ENCODE measurements at regions not wholly inside any gene's neighbourhood (a gene's known extent, or its start where the extent isn't known, plus 50 kb on each side); places are given as distances from the start of the nearest gene placed in this dataset.
A peak's percentile ranks its signal among the peaks of the same experiment; 100 is the strongest.
"Not testable (repeated sequence)": the region's sequence is repeated elsewhere in the genome, so short reads cannot be mapped to it uniquely, and the experiment has no call there.

DNA sequence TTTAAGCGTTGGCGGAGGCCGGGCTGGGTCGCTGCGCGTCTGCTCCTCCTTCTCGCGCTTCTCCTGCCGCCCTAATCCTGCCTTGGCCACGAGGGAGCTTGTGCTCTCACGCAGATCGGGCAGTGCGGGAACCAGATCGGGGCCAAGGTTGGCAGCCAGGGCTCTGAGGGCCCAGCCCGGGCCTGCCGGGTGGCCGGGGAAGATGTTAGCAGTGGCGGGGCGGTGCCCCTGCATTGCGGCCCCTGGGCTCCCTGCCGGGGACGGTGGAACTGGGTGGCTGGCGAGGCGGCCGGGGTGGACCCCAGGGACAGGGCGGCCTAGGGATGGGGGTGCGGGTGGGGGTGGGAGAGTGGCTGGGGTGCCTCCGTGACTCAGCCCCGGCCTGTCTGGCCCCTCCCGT lies 297.4 kb downstream of the CACNA1B start:
- not testable (repeated sequence) for DNase-seq (ENCODE audit: low read depth); H3K4me3 ChIP-seq (ENCODE audit: low read depth, low read length)

DNA sequence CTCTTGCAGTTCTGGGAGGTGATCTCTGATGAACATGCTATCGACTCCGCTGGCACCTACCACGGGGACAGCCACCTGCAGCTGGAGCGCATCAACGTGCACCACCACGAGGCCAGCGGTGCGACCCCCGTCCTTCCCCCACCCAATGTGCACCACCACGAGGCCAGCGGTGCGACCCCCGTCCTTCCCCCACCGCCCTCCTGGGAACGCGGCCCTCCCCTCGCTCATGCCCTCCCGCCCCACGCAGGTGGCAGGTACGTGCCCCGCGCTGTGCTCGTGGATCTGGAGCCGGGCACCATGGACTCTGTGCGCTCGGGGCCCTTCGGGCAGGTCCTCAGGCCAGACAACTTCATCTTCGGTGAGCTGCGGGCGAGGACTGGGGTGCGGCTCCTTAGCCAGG lies 297.8 kb downstream of the CACNA1B start:
- not testable (repeated sequence) for DNase-seq (ENCODE audit: low read depth); H3K4me3 ChIP-seq (ENCODE audit: low read depth, low read length)

DNA sequence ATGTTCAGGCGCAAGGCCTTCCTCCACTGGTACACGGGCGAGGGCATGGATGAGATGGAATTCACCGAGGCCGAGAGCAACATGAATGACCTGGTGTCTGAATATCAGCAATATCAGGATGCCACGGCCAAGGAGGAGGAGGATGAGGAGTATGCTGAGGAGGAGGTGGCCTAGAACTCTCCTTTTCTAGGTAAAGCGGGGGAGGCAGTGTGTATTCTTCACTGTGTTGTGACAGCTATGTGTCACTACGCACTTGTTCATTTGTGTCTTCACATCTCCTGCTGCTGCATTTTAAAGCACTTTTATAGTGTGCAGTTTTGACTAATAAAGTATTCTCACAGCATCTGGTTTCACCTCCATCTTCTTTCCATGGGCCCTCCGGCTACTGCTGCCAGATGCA lies 299.5 kb downstream of the CACNA1B start:
- not testable (repeated sequence) for H3K4me3 ChIP-seq (ENCODE audit: low read depth, low read length); DNase-seq (ENCODE audit: low read depth)

DNA sequence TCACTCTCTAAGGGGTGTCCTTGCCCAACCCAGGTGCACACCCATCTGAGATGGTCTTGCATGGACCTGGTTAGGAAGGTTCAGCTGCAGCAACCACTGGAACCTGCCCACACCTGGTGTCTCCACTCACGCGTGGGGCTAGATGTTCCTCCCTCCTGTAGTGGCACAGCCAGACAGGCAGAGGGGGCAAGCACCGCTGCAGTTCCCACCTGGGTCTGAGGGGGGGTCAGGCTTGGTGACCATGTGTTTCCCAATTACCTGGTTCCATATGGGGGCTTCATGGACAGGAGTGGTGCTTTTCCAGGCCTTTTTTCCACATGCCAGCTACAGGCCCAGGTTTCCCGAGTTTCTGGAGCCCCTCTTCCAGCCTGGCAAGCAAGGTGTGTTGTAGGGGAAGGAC lies 301.4 kb downstream of the CACNA1B start:
- DNase-seq (ENCODE audit: low read depth); H3K4me3 ChIP-seq (ENCODE audit: low read depth, low read length): not testable (repeated sequence)

DNA sequence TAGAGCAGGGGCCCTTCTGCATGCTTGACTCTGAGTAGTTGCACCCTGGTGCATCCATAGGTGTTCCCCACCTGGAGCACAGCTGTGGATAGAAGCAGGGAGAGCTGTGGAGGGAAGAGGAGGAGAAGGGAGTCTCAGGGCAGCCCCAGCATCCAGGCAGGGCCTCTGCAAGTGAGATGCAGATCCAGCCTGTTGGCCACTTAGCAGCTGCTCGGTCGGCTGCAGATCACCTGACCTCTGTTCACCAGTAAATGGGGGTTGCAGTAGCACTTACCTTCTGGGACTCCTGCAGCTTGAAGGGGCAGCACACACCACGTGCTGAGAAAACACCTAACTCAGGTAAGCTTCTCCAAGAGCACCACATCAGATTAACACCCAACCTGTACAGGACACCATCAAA lies 302.1 kb downstream of the CACNA1B start:
- not testable (repeated sequence) for DNase-seq (ENCODE audit: low read depth); H3K4me3 ChIP-seq (ENCODE audit: low read depth, low read length)

DNA sequence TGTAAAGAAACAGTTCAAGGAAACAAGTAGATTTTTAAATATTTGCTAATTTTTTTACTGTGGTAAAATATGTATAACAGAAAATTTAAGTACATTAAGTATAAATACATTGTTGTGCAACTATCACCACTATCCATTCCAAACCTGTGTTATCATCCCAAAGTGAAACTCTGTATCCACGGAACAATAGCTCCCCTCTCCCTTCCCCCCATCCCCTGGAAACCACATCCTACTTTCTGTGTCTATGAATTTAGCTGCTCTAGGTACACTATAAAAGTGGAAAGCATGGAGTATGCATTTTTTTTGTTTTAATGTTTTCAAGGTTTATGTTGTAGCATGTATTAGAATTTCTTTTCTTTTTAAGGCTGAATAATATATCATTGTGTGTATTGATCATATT lies 304.4 kb downstream of the CACNA1B start:
- peak; percentile 2 for DNase-seq (ENCODE audit: low read depth)

DNA sequence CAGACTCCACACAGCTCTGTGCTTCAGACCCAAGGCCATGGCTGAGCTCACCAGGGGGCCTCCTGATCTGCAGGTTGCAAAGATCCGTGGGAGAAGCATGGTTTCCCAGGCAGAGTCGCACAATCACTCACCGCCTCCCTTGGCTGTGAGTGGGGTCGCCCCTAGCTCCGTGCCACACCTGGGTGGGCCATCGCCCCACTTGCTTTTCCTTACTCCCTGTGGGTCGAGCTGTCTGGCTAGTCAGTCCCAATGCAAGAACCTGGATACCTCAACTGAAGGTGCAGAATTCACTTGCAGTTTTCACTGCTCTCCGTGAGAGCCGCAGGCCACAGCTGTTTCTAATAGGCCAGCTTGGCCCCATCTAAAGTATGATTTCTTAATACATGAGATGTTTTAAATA lies 319.6 kb downstream of the CACNA1B start:
- H3K4me3 ChIP-seq (ENCODE audit: low read depth, low read length); DNase-seq (ENCODE audit: low read depth): not testable (repeated sequence)

More for the DNA sequence above, 304.4 kb downstream of the CACNA1B start:
- not testable (repeated sequence) for H3K4me3 ChIP-seq (ENCODE audit: low read depth, low read length)

DNA sequence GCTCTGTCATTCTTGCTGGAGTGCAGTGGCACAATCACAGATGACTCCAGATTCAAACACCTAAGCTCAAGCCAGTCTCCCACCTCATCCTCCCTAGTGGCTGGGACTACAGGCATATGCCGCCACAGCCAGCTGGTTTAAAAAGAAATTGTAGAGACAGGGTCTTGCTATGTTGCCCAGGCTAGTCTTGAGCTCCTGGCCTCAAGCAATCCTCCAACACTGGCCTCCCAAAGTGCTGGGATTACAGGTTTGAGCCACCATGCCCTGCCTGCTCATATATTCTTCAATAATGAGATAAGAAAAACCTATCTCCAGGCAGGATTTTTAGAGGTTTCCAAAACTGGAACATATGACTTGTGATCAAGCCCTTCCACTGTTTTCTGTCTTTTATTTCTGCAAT lies 321.4 kb downstream of the CACNA1B start:
- not testable (repeated sequence) for H3K4me3 ChIP-seq (ENCODE audit: low read depth, low read length); DNase-seq (ENCODE audit: low read depth)

DNA sequence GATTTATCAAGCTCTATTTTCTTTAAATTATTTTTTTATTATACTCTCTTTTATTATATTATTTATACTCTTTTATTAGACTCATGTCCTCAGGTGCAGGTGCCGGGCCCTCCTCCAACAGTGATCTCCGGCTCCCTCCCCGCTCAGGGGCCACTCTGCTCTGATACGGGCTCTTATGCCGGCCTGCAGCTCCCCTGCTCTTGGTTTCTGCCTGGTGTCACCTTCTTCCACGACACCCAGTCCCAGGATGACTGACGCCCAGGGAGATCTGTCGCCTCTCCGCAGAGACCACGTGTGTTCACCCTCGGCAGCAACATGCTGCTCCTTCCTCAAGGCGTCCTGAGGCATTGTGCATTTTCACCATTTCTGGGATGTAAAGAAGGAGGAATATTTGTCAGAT lies 322.3 kb downstream of the CACNA1B start:
- not testable (repeated sequence) for H3K4me3 ChIP-seq (ENCODE audit: low read depth, low read length); DNase-seq (ENCODE audit: low read depth)

DNA sequence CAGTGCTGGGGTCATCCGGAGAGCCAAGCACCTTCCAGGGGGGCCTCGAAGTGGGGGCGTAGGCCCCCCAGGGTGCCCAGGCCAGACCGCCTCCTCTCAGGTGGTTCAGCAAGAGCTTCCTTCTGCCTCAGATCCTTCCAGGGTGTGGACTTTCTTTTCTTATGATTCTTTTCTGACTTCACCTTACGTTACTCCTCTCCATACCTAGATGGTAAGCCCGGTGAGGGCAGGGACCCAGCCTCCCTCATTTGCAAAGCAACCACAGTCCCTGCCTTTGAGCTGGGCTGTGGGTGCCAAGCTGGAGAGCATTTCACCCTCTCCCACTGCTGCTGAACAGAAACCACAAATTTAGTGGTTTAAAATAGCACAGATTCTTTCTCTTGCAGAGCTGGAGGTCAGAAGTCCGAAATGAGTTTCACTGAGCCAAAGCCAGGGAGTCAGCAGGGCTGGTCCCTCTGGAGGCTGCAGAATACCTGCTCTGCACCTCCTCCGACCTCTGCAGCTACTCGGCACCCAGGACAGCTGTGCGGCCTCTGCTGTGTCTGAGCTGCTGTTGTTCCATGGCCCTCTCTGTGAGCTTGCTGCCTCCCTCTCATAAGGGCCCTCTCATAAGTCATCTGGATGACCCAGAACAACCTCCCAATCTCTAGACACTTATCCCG lies 323.0 kb downstream of the CACNA1B start:
- not testable (repeated sequence) for H3K4me3 ChIP-seq (ENCODE audit: low read depth, low read length); DNase-seq (ENCODE audit: low read depth)

DNA sequence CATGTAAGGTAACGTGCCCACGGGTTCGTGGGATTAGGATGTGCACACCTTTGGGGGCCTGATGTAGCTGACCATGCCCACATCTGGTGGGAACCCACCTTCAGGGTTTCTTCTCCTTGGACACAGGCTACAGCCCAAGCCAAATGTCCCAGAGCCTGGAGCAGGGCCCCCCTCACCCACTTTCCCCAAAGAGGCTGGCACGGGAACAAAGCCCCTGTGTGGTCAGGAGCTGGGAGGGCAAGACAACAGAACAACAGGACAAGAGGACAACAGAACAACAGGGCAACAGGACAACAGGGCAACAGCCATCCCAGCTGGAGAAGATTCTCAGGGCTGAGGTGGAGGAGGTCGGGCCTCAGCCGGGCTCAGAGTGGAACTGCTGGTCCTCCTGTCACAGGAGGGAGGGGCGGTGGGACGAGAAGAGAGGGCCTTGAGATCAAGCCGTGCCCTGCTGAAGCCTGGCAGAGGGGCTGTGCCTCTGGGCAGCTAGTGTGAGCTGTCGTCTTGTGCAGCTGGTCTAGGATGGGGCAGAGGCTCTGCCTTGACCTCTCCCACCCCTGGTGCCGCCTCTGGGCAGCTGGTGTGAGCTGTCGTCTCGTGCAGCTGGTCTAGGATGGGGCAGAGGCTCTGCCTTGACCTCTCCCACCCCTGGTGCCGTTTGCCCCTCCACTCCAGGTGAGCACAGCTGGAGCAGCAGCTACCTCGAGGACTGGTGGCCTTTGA lies 323.7 kb downstream of the CACNA1B start:
- not testable (repeated sequence) for DNase-seq (ENCODE audit: low read depth); H3K4me3 ChIP-seq (ENCODE audit: low read depth, low read length)

DNA sequence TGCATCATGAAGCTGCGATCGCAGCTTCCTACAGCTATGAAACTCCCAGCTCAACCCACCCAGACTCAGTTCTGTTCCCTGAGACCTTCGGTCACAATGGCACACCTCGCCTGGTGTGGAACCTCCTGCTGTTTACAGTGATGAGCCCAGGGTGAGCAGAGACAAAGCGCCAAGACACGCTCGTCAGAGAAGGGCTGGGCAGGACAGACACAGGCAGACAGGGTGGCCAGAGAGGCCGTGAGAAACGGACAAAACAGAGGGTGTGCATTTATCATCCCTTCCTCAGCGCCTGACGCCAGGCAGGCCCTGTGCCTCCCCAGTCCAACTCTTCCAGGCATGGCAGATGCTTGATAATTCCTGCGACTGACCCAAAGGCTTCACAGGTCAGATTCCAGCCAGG lies 324.5 kb downstream of the CACNA1B start:
- not testable (repeated sequence) for DNase-seq (ENCODE audit: low read depth)

DNA sequence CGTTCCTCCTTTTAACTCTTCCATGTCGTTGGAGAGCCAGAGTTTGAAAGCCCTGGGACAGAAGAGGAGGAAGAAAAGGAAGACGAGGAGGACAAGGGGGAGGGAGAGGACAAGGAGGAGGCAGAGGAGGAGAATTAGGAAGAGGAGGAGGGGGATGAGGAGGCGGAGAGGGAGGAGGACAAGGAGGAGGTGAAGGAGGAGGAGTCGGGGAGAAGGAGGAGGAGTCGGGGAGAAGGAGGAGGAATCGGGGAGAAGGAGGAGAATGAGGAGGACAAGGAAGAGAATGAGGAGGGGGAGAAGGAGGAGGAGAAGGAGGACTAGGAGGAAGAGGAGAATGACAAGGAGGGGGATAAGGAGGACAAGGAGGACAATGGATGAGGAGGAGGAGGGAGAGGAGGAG lies 325.7 kb downstream of the CACNA1B start:
- not testable (repeated sequence) for H3K4me3 ChIP-seq (ENCODE audit: low read depth, low read length); DNase-seq (ENCODE audit: low read depth)

More for the DNA sequence above, 324.5 kb downstream of the CACNA1B start:
- H3K4me3 ChIP-seq (ENCODE audit: low read depth, low read length) = not testable (repeated sequence)

DNA sequence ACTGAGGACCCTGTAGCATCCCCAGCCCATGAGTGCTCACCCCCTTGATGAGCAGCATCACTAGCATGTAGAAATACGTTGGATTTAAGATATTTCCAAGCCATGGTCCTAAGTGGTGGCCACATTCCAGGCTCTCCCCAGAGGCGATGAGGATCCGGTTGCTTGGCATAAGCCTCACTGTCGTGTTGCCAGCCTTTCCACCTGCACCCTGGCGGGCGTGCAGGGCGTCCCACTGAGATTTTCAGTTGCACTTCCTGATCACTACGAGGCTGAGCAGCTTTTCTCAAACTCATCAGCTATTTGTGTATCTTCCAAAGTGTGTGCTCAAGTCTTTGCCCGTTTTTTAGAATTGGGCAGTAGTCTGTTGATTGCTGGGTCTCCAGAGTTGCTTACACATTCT lies 326.3 kb downstream of the CACNA1B start:
- DNase-seq (ENCODE audit: low read depth); H3K4me3 ChIP-seq (ENCODE audit: low read depth, low read length): not testable (repeated sequence)

DNA sequence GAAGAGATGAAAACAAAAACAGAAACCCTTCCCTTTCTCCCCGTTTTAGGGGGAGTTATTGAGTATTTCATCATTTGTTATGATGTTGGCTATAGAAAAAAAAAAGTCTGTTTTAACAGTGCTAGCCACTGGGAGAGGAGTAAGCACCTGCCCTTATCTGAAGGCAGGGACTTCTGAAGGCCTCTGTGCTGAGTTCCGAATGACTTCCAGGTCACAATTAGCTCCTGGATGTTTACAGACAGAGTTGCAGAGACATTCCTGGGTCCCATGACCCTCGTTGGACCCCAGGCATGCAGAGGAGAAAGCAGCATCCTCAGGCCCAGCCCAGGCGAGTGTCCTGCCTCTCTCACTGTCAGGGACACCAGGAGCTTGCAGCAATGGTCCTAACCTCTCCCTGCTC lies 328.5 kb downstream of the CACNA1B start:
- not testable (repeated sequence) for H3K4me3 ChIP-seq (ENCODE audit: low read depth, low read length); DNase-seq (ENCODE audit: low read depth)

DNA sequence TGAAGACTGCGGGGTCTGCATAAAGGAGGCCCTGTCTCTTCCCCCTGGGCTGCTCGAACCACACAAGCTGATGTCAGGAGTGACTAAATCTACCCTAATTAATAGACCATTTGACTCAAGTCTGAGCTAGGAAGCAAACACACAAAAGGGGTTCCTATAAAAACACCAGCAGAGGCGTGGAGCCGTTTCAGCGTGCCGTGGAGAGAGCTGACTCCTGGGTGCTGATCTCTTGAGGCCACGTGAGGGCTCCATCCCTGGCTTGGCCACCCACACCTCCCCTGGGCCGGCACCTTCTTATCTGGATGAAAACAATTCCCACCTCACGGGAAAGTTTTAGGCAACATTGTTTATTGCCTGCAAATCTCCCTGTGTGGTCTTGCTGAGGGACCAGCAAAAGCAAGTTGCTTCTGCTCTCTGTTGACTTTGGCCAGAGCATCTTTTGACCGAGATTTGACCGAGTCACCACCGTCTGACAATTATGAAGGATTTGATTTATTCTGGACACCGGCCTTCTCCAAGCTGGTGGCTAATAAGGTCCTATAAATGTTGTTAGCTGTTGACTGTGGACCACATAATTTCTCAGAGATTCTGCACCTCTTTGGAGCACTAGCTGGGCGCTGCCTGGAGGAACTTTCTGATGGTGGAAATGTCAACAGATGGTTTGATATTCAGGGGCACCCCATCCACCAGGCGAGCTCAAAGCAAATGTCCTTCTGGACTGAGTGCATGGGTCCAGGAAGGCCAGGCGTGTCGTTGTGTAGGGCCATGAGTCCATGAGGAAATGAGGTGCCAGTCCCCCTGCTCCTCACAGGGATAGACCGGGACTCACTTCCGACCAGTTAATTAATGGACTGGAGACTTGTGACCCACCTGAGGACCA lies 330.0 kb downstream of the CACNA1B start:
- not testable (repeated sequence) for DNase-seq (ENCODE audit: low read depth)

DNA sequence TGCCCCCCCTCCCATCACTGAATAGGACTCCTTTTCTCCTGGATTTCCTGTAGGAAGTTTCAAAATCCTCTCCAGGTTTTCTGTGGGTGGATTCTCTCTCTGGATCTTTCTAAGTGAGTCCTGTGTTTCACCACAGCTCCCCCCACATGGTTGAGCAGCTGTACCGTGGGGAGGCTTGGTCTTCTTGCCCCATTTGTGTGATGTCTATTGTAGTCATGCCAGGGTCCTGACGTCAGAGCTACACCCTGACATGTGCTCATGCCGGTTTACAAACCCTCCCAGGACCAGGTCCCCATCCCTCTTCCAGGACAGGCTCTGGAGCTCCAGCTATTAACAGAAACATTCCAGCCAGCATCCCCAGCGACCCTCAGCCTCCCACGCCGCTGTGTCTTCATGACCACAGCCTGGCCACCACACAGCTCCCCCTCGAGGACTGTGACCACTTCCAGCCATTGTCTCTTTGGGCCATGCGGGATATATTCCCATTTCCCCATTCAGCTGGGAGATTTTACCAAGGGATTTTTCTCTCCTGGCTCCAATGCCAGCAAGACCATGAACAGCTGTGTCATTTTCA lies 331.6 kb downstream of the CACNA1B start:
- not testable (repeated sequence) for H3K4me3 ChIP-seq (ENCODE audit: low read depth, low read length); DNase-seq (ENCODE audit: low read depth)

More for the DNA sequence above, 330.0 kb downstream of the CACNA1B start:
- H3K4me3 ChIP-seq (ENCODE audit: low read depth, low read length) = not testable (repeated sequence)

DNA sequence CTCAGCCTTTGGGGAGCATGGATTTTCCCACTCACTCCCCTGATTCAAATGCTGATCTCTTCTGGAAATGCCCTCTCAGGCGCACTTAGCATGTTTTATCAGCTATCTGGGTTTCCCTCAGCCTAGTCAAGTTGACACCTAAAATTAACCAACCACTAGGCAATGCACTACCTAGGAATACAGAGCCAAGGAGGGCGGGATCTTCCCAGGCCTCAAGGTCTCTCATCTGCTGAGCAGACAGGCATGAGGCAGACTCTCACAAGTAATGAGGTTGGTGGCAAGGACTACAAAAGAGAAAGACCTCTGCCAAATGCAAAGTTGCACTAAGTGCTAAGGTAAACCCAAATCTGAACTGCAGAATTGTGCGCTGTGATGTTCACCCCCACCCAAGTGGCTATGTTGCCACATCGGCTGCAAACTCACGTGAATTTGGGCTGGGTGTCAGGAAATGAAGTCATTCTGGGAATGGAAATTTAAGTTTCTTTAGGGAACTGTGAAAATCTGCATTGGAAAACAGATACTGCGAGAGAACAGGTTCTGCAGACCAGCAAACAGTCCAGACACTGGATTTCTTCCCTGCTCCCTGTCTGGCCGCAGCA lies 332.9 kb downstream of the CACNA1B start:
- not testable (repeated sequence) for DNase-seq (ENCODE audit: low read depth); H3K4me3 ChIP-seq (ENCODE audit: low read depth, low read length)

DNA sequence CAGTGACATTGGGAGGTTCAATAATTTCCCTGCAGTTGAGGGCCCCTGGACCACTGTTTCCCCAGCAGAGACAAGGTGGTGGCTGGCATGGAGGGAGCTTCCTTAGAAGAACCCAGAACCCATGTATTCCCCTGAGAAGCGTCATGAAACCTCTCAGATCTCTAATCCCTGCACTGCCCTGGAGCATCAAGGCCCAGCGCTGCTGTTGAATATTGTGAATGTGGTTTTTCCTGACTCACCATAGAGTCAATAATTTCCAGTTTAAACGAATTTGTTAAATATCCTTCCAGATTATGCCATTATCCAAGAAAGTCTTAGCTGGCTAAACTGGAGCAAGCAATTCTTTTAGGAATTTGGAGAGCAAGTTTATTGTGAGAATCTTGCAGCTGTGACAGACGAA lies 333.5 kb downstream of the CACNA1B start:
- H3K4me3 ChIP-seq (ENCODE audit: low read depth, low read length); DNase-seq (ENCODE audit: low read depth): not testable (repeated sequence)
